HG03575 (cell line): ENCODE measurements at regions not wholly inside any gene's neighbourhood (a gene's known extent, or its start where the extent isn't known, plus 50 kb on each side); places are given as distances from the start of the nearest gene placed in this dataset.
"Not testable (repeated sequence)": the region's sequence is repeated elsewhere in the genome, so short reads cannot be mapped to it uniquely, and the experiment has no call there.

Source experiments
- ATAC-seq: cut with Tn5 transposase; IDR thresholded peaks from one replicate; pipeline ENCODE4 v1.9.1; 2021; ENCODE audit not compliant: unreplicated experiment, insufficient number of reproducible peaks, low FRiP score; ENCODE audit errors: extremely low read depth

GRCh38 chr1:222470252-222470805, 77.6 kb downstream of the HHIPL2 start:
- ATAC-seq, result not testable (repeated sequence)

- no peak for ATAC-seq
Observed at GRCh38 chr1:222466150-222466865, 81.6 kb downstream of the HHIPL2 start.

- ATAC-seq, result peak; percentile 49
Observed at GRCh38 chr1:222465211-222466041, 82.5 kb downstream of the HHIPL2 start.

GRCh38 chr1:222464841-222465210, 83.1 kb downstream of the HHIPL2 start:
- ATAC-seq, result peak; percentile 12

- ATAC-seq, result no peak
Observed at GRCh38 chr1:222463059-222463730, 84.7 kb downstream of the HHIPL2 start.

GRCh38 chr1:222462601-222463000, 85.3 kb downstream of the HHIPL2 start:
- ATAC-seq, result no peak

GRCh38 chr1:222461941-222462340, 86.0 kb downstream of the HHIPL2 start:
- ATAC-seq, result no peak

- ATAC-seq, result no peak
Observed at GRCh38 chr1:222459652-222460051, 88.3 kb downstream of the HHIPL2 start.

- ATAC-seq, result no peak
Observed at GRCh38 chr1:222457513-222457912, 90.4 kb downstream of the HHIPL2 start.

- no peak for ATAC-seq
Observed at GRCh38 chr1:222457084-222457483, 90.8 kb downstream of the HHIPL2 start.

GRCh38 chr1:222455188-222455879, 92.6 kb downstream of the HHIPL2 start:
- ATAC-seq, result peak; percentile 91

GRCh38 chr1:222454782-222455181, 93.1 kb downstream of the HHIPL2 start:
- ATAC-seq, result no peak

- ATAC-seq, result no peak
Observed at GRCh38 chr1:222454186-222454585, 93.7 kb downstream of the HHIPL2 start.

- ATAC-seq, result no peak
Observed at GRCh38 chr1:222452031-222452430, 95.9 kb downstream of the HHIPL2 start.

- no peak for ATAC-seq
Observed at GRCh38 chr1:222443566-222443965, 104.3 kb downstream of the HHIPL2 start.

- no peak for ATAC-seq
Observed at GRCh38 chr1:222441066-222441465, 106.8 kb downstream of the HHIPL2 start.

GRCh38 chr1:222424826-222425225, 123.1 kb downstream of the HHIPL2 start:
- no peak for ATAC-seq

GRCh38 chr1:222421380-222421779, 126.5 kb downstream of the HHIPL2 start:
- no peak for ATAC-seq

GRCh38 chr1:222420633-222421032, 127.3 kb downstream of the HHIPL2 start:
- ATAC-seq, result no peak
